GM18505 (cell line): ENCODE measurements at regions not wholly inside any gene's neighbourhood (a gene's known extent, or its start where the extent isn't known, plus 50 kb on each side); places are given as distances from the start of the nearest gene placed in this dataset.
"Not testable (repeated sequence)": the region's sequence is repeated elsewhere in the genome, so short reads cannot be mapped to it uniquely, and the experiment has no call there.

Experiments
- ATAC-seq: cut with Tn5 transposase; IDR thresholded peaks from one replicate; pipeline ENCODE4 v1.9.1; 2021; ENCODE audit not compliant: unreplicated experiment
- POLR2A ChIP-seq: IDR thresholded peaks from 4 replicates; pipeline ENCODE4 v1.6.1; 2011; ENCODE audit warnings: borderline replicate concordance; ENCODE audit not compliant: insufficient read depth, insufficient read length; ENCODE audit errors: extremely low read depth

DNA sequence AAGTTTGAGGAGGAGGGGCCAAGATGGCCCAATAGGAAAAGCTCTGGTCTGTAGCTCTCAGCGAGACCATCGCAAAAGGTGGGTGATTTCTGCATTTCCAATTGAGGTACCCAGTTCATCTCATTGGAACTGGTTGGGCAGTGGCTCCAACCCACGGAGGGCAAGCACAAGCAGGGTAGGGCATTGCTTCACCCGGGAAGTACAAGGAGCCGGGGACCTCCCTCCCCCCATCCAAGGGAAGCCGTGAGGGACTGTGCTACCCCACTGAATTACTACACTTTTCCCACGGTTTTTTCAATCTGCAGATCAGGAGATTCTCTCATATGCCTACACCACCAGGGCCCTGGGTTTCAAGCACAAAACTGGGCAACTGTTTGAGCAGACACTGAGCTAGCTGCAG is 58.0 kb upstream of the EFCAB3 start:
- ATAC-seq = no peak
- no peak for TF ChIP-seq POLR2A

DNA sequence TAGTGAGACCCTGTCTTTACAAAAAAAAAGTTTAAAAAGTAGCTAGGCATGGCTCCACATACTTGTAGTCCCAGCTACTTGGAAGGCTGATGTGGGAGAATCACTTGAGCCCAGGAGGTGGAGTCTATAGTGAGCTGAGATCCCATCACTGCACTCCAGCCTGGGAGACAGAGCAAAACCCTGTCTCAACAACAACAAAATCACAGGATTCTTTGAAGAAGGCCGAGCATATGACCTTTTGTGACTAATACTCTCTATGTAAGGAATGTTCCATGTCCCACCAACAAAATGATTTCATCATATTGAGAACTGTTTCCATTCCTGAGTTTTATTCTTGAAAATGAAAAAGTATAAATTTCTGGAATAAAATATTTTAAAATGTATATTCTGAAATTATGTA is 58.9 kb upstream of the EFCAB3 start:
- TF ChIP-seq POLR2A = no peak
- ATAC-seq = no peak

DNA sequence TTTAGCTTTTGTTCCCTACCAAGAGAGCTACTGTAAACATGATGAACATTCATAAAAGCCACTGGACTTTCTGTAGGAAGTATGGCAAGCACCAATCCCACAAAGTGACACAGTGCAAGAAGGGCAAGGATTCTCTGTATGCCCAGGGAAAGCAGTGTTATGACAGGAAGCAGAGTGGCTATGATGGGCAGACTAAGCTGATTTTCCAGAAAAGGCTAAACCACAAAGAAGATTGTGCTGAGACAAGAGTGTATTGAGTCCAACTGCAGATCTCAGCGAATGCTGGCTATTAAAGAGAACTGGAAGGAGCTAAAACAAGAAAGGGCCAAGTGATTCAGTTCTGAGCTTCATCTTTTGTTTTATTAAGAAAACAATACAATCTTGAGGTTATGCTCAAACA is 60.5 kb upstream of the EFCAB3 start:
- TF ChIP-seq POLR2A = no peak
- ATAC-seq = no peak

DNA sequence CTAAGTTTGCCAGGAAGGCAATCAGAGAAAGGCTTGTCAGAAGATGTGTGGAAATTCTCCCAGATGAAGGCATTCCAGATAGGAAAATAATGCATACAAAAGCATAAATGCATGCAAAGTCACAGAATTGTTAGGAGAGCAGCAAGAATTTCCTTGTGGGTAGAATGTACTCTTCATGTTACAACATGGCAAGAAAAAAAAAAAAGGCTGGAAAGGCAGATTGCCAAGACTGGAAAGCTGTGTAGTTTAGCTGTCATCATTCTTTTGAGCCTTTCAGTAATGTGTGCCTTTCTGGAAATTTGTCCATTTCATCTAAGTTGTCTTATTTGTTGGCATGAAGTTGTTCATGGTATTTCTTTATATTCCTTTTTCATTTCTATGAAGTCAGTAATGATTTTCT is 71.0 kb upstream of the EFCAB3 start:
- ATAC-seq = no peak
- no peak for TF ChIP-seq POLR2A

DNA sequence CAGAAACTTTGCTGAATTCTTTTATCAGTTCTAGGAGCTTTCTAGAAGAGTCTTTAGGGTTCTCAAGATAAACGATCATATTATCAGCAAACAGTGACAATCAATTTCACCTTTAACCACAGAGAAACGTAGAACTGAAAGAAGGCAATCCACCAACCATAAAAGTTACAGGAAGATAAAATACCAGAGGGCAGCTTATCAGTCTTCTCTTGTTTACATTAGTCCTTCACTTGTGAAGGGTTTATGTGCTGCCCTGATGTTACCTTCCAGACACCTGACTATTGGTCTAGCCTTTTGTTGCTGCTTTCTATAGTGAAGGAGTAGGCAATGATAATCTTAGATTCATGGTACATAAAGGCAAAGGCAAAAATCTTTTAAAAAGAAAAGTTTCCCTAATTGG is 73.2 kb upstream of the EFCAB3 start:
- TF ChIP-seq POLR2A = no peak
- no peak for ATAC-seq

DNA sequence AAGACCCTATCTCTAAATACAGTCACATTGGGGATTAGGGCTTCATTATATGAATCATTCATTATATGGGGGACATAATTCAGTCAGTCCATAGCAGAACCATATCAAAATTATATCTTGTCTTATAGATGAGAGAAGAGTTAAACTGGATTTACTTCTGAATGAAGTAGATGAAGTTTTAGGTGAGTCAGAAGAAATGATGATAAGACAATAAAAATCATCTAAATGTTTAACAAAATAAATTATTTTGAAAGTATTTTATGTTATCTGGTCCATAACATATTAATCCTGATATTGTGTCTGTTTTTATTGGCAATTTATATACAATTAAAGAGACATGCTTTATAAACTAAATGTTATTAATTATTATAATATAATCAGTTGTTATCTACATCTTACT is 76.9 kb upstream of the EFCAB3 start:
- TF ChIP-seq POLR2A = no peak
- ATAC-seq = no peak

DNA sequence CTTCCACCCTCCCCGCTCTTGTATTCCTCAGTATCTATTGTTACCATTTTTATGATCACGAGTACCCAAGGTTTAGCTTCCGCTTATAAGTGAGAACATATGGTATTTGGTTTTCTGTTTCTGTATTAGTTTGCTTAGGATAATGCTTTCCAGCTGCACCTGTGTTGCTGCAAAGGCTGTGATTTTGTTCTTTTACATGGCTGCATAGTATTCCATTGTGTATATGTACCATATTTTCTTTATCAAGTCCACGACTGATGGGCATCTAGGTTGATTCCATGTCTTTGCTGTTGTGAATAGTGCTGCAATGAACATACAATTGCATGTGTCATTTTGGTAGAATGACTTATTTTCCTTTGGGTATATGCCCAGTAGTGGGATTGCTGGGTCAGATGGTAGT is 79.7 kb upstream of the EFCAB3 start:
- ATAC-seq = no peak
- TF ChIP-seq POLR2A = no peak

DNA sequence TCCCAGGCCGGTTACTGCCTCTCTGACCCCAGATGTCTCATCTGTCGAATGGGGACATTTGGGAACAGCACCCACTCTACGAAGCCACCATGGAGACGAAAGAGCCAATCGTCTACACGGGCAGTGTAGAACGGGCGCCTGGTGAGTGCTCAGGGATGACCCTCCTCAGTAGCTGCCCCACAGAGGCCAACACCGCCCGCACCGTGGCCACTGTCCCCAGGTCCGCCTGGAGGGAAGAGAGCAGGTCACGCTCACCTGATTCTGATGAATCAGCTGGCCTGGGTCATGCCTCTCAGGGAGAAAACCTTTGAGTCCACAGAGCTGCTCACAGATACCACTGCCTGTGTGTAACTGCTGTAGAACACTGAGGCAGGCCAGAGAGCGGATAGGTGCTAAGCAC is 105.1 kb upstream of the EFCAB3 start:
- not testable (repeated sequence) for ATAC-seq

DNA sequence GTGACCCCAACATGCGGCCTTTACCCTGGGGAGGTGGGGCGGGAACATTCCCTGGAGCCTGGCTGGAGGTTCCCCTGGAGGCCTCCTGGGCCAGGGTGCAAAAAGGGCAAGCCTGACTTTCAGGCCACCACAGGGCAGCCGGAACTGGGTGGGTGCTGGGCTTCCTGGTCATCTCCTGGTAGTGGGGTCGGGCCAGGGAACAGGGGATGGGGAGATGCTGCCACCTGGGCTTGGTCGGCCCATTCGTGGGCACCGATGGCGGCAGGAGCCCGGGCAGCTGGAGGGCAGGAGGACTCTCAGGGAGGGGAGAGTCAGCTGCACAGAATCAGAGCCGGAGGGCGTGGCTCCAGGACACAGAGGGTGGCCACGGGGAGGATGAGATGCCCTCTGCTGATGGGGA is 112.0 kb upstream of the EFCAB3 start:
- ATAC-seq = not testable (repeated sequence)

DNA sequence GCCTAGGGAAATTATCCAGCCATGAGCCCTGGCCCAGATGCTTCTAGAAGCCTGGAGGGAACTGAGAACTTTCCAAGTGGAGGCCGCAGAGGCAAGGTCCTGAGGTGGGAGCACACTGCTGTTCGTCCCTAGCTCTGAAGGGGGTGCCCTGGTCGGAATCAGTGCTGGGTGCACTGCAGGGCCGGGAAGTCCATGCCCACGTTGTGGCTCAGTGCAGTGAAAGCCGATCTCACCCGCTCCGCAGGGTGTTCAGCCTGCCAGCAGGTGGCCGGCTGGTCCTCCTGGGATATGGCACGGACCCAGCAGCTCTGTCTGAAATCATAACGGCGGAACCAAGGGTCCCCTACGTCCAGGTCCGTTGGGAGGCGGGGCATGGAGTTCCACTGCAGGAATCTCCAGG is 115.4 kb upstream of the EFCAB3 start:
- not testable (repeated sequence) for ATAC-seq

DNA sequence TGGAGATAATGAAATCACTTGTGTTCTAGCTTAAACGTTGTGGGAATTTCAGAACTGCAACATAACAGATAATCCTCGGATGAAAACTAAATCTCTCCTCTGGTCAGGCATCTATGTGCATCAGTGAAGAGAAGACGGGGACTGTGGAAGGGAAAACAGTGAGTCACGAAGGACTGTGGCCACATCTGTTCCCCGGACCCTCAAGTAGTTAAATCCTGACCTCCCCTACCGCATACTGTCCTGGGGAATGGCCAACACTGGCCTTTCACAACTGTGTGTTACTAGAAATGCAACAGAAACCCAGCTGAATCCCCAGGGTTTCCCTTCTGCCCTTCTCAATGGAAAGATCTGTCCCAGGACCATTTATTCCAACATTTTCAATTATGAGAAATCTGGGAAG is 124.6 kb upstream of the EFCAB3 start:
- ATAC-seq = not testable (repeated sequence)

DNA sequence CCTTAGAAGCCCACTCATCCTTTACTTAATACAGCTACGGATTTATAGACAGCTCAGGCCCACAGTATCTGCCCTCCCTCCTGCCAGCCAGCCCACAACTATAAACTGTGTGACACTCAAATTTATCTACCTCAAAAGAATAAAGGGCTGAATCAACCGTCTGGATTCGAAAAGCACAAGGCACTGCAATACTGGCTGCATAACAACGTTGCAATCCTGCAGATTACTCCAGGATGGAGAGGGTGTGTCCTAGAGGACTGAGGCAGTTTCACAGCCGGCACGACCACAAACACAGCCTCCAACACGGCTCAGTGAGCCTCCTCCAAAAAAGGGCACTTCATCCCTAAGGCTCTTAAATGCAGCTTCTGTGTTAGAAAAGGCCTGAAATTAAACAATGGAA is 138.3 kb upstream of the EFCAB3 start:
- ATAC-seq = not testable (repeated sequence)

DNA sequence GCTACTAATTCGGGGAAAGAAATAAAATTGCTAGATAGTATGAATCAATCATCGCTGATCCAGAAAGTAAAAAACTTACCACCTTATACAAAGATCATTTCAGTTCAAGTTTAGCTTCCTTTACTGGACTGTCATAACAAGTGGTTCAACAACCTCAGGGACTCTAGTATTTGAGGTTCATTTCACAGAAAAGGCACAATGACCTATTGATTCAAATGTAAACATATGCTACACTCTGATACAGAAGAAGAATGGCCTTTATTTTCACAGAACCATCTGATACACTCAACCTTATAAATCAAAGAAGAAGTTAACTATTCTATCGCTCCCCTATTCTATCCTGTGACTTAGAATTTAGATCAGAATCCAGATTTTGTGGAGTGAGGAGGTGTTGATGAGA is 140.8 kb upstream of the EFCAB3 start:
- ATAC-seq = not testable (repeated sequence)

DNA sequence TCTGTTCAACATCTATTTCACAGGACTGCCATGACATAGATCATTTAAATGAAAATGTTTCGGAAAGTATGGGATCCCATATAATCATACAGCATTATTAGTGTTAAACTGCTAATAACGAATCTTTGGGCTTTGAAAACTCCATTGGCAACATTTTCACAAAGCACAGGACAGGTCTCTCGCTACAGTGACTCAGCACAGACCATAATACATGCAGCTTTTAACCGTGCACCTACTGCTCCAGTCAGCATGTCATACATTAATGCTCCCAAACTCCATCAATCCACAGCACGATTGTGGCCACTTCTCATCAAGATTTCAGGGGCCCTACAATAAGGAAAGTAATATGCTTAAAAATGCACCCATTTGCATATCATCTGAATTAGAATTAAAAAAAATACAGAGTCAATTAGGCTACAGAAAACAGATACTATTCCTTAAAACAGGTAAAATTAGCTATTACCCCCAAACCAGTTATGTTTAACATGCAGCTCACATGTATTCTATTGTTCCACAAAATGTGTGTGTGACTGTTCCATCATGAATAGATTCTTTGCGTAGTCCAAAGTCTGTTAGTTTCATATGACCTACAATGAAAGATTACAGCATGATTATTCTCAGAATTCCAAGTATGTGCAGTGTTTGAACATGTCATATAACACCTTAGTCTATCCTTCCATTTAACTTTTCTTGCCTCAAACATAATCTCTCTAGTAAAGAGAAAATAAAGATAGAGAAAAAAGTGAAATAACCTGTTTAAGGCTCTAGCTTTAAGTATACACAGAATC is 141.6 kb upstream of the EFCAB3 start:
- not testable (repeated sequence) for ATAC-seq

DNA sequence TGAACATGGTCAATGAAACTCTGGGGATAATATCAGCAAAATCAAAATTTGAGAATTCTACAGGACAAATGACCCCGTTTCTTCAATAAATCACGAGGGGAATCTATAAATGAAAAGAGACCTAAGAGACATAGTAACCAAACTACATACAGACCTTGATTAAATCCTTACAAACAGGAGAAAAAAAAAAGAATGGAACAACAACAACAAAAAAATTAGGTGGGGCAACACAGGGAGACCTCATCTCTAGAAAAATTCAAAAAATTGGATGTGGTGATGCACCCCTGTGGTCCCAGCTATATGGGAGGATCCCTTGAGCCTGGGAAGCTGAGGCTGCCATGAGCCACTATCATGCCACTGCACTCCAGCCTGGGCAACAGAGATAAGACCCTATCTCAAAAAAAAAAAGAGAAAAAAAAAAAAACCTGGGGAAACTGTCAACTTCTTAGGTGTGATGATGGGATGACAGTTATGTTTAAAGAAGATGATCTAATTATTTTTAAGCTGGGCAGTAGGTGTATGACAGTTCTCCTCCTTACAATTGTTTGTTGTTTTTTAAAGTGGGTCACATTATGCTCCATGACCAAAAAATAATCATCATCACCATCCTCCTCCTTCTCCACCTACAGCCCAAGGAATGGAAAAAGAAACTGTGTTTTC is 146.4 kb upstream of the EFCAB3 start:
- ATAC-seq = not testable (repeated sequence)

DNA sequence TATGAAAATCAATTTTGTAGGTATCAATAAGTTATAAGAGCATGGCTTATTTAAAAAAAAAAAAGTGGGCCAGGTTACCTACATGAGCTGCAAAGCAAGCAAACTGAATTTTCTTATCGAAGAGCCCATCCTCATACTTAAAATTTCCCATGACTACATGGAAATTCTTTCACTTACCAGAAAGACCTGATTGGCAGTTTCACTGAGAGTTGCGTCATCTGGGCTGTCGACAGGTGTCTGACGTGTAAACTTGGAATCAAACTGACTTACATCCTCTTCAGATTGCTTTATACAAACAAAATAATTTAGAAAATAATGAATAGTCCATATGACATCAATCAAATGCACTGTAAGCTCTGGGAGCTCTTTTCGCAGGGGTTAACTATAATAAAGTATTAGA is 149.1 kb upstream of the EFCAB3 start:
- not testable (repeated sequence) for ATAC-seq

DNA sequence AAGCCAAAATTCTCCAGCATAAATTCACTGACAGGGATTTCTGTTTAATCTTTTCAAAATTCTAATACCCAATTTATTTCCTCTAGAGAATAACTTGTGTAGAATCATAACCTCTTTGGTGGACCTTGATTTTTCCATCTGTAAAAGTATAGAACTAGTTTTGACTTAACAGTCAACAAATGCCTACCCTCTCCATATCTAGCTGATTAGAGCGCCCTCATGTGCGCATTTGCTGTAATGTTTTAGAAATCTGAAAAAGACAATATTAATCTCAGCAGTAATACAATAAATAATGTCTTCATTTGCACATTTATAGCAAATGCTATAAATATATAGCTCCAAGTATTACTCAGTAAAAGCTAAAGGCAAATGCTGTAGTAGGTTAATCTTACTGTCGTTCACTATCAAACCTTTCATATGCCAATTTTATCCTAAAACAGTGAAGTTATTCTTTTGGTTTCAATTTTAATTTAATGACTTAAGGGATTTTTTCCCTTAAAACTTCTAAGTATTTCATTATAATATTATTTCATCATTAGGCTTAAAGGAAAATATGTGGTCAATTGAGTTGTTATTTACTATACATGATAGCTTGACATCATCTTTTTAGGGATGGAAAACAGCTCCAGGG is 153.6 kb upstream of the EFCAB3 start:
- not testable (repeated sequence) for ATAC-seq

DNA sequence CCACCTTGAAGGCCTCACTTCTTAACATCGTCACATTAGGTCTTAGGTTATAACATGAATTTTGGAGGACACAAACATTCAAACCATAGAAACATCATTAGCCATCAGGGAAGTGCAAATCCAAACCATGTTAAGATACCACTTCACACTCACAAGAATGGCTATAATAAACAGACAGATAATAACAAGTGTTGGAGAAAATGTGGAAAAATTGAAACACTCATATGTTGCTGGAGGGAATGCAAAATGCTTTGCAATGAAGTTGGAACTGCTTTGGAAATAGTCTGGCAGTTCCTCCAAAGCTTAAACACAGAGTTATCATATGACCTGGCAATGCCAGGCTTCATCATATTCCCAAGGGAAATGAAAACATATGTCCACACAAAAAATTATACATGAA is 156.8 kb upstream of the EFCAB3 start:
- ATAC-seq = not testable (repeated sequence)
